ENCODE measurements at regions not wholly inside any gene's neighbourhood (a gene's known extent, or its start where the extent isn't known, plus 50 kb on each side); places are given as distances from the start of the nearest gene placed in this dataset. TPM values are rescaled to one million over a fixed set of nuclear protein-coding genes. Genes with fewer than 3 reads are reported as not detected.
"Not testable (repeated sequence)": the region's sequence is repeated elsewhere in the genome, so short reads cannot be mapped to it uniquely, and the experiment has no call there.

GRCh38 chr9:63703670-63704069 lies 1581.3 kb downstream of the FOXD4L5 start:
- H3K36me3 Mint-ChIP-seq (ENCODE audit: insufficient read depth, unreplicated experiment); POLR2A ChIA-PET; H3K4me3 Mint-ChIP-seq (ENCODE audit: unreplicated experiment); BruUV-seq (replicated peaks); H3K27ac Mint-ChIP-seq (ENCODE audit: unreplicated experiment); intact Hi-C loops (cut with micrococcal nuclease; ENCODE audit: unreplicated experiment); H3K4me1 ChIP-seq; H3K4me1 Mint-ChIP-seq (ENCODE audit: low read depth, unreplicated experiment); H3K9me3 Mint-ChIP-seq (ENCODE audit: unreplicated experiment); H3K27me3 ChIP-seq (replicated peaks; ENCODE audit: control insufficient read depth, insufficient read depth, low read length); H3K4me3 ChIP-seq (ENCODE audit: low read depth, low read length); H3K9me3 ChIP-seq; DNase-seq; H3K36me3 ChIP-seq (ENCODE audit: control insufficient read depth, insufficient read depth, low read length); H3K27me3 Mint-ChIP-seq (ENCODE audit: insufficient read depth, unreplicated experiment); CTCF ChIA-PET: not testable (repeated sequence)

- H3K27me3 ChIP-seq (replicated peaks; ENCODE audit: control insufficient read depth, insufficient read depth, low read length); H3K4me3 ChIP-seq (ENCODE audit: low read depth, low read length); H3K4me1 ChIP-seq; H3K27ac Mint-ChIP-seq (ENCODE audit: unreplicated experiment); POLR2A ChIA-PET; H3K4me1 Mint-ChIP-seq (ENCODE audit: low read depth, unreplicated experiment); H3K4me3 Mint-ChIP-seq (ENCODE audit: unreplicated experiment); DNase-seq; BruUV-seq (replicated peaks); H3K36me3 ChIP-seq (ENCODE audit: control insufficient read depth, insufficient read depth, low read length); H3K36me3 Mint-ChIP-seq (ENCODE audit: insufficient read depth, unreplicated experiment); H3K9me3 ChIP-seq; H3K27me3 Mint-ChIP-seq (ENCODE audit: insufficient read depth, unreplicated experiment); CTCF ChIA-PET; intact Hi-C loops (cut with micrococcal nuclease; ENCODE audit: unreplicated experiment); H3K9me3 Mint-ChIP-seq (ENCODE audit: unreplicated experiment): not testable (repeated sequence)
These were observed 1581.8 kb downstream of the FOXD4L5 start for GRCh38 chr9:63703138-63703665.

Small RNA genes in the stretch of these regions (microRNA-seq; reads per million reads assigned to microRNA genes)
- gene MIR4477B: not detected
